ENCODE measurements at regions not wholly inside any gene's neighbourhood (a gene's known extent, or its start where the extent isn't known, plus 50 kb on each side); places are given as distances from the start of the nearest gene placed in this dataset.

GRCh38 chr9:20041697-20042081 is 252.9 kb upstream of the SLC24A2 start:
- no peak for DNase-seq

DNA sequence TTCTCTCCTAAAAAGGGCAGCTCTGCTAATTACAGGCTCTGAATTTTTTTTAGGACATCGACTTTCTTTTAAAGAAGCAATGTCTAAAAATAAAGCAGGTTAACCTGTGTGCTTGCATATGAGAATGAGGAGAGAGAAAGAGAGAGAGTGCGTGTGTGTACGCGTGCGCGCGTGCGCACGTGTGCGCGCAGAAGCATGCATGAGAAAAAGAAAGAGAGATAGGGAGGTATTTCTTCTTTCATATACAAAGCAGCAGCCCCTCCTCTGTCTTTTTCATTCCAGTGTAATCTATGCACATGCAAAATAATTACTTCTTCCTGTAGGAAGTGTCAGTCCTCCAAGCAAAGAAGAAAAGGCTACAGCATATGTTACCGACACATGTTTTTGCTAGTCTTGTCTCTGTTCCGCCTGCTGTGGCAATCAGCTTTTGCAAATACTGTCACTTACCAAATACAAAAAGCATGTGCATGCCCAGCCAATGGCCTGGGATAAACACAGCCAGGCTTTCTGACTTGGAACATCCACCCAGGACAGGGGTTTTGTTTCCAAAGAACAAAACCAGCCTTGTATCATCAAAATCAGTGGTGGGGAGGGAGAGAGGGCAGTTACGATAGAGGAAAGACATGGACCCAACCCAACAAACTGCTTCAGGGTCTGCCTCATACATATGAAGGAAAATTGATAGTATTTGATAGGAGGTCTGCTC is 252.3 kb upstream of the SLC24A2 start:
- DNase-seq, result no peak

DNA sequence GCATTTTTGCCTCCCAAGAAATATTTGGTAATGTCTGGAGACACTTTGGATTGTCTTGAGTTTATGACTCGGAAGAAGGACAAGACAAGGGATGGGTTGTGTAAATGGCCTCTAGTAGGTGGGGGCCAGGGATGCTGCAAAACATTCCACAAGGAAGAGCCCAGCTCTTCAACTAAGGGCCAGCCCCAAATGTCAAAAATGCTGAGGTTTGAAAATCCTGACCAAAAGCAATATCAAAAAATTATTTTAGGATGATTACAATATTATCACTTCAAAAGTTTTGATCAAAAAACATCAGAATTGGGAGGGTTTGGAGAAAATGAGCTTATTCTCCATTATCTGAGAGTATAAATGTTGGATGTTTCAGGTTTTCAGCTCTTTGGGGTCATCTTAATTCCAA is 248.9 kb upstream of the SLC24A2 start:
- DNase-seq, result no peak

- DNase-seq, result no peak
Observed at GRCh38 chr9:20033511-20033910, 244.7 kb upstream of the SLC24A2 start.

- no peak for DNase-seq
Observed at GRCh38 chr9:20032413-20033006, 243.7 kb upstream of the SLC24A2 start.

DNA sequence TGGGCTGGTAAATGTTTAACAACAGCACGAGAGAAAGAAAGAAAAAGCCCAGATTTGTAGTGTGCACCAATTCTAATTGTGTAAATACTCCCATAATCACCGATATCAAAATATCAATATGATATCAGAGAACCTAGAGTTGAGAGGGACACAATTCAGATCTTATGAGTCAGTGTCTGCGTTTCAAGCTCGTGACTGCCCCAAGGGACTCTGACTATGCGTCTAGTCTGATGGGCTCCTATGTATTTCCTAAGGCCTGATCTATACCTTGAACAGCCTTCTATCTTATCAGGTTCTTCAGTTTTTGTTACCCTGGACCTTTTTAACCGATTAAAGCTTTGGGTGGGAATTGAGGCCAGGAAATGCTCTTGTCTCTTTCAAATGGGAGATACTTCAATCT is 243.0 kb upstream of the SLC24A2 start:
- DNase-seq, result no peak

DNA sequence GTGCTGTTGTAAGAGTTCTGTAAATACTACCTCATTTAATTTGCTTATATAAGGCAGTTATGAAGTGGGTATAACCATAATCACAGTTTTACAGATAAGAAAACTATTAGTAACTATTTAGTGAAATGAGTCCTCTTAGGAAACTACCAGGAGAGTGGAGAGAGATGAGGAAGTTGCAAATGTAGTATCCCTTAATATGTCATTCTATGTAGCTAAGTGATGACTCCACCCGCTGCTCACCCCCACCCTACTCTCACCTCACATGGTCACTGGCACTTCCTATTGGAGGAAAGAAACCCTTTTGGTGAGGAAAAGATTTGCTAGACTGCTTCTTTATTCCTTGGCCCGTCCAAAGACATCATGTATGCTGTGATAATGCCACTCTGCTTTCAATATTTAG is 241.8 kb upstream of the SLC24A2 start:
- peak in 1 of 2 donors; percentile 2 for DNase-seq

DNA sequence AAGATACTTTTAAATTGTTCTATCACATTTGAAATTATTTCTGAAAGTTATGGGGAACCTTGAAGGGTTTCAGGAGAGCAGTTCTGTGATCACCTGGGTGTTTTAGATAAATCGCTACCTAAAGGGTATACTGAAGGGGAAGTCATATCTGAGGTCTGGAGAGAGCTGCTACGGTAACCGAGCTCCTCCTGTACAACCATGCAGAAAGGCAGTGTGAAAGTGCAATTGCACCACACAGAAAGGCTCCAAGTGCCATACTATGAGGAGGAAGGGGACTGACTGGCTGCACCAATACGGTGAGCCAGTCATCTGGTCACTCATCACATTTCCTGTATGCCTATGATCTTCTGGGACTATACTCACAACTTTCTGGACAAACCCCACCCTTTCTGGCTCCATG is 241.4 kb upstream of the SLC24A2 start:
- DNase-seq, result no peak

DNA sequence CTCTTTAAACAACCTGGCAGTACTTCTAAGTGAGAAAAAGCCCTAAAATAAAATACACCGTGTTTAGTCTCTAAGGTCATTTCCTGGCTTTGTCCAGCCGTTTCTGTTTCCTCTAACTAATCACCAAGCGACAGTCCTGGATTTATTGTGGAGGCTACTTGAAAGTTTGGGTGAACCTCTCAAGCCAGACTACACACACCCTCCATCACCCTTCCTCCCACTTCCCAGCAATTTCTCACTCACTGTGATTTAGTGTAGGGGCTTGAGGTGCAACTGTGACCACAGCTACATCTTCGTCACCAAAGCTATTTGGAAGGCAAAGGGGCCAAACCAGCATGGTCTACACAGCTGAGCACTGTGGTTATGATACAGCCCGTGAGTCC is 240.0 kb upstream of the SLC24A2 start:
- DNase-seq, result no peak

DNA sequence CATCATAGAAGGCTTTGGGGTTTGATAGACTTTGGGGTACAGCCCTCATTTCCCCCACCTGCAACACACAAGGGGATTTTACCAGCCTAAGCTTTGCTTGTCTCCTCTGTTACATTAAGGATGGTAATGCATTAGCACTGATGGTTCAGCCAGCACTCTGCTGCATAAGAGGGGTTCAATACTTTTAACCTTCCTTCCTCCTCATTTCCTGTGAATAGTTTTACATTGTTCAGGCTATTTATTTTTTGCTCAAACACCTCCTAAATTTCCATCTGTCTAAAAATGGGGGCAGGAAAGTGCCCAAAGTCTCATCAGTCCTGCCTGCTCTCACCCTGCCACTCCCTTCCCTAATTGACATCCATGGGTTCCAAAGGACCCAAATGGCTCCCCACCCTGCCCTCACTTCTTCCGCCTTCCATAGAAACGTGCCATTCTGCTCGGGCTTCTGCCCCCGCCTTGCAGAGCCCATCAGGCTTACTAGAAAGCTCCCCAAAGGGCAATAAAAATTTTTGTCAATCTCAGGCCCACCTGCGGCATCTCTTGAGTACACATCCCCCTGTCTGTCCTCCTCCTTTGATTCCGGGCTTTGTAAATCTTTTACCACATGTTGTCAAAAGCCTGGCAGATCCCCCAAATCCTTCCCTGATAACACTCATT is 239.5 kb upstream of the SLC24A2 start:
- no peak for DNase-seq

DNA sequence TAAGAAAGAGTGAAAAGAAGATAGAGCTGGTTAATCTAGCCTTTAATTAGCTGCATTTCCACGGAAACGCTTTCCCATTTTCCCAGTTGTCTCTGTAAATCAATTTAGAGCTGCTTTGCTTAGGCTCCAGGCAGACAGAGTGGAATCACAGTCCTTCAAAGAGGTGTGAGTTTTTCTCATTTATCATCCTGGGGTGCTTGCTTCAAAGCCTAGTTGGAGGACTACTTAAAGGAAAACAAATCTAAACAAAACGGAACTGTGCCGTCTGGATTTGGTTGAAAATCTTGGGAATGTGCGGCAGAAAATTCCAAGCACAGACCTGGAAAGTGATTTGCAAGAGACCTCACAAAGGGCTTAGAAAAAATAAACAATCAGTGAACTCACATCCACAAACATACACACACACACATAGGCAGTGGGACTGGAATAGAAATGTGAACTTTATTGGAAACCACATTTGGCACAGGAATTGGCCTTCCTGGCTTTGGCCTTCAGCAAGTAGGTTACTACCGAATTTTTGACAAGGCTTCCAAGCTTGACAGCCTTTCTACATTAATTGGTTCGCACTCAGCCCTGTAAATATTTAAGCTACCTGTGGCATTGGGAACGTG is 235.2 kb upstream of the SLC24A2 start:
- no peak for DNase-seq

- DNase-seq, result no peak
Observed at GRCh38 chr9:20023210-20023905, 234.5 kb upstream of the SLC24A2 start.

GRCh38 chr9:20022410-20022809 is 233.6 kb upstream of the SLC24A2 start:
- DNase-seq, result no peak

DNA sequence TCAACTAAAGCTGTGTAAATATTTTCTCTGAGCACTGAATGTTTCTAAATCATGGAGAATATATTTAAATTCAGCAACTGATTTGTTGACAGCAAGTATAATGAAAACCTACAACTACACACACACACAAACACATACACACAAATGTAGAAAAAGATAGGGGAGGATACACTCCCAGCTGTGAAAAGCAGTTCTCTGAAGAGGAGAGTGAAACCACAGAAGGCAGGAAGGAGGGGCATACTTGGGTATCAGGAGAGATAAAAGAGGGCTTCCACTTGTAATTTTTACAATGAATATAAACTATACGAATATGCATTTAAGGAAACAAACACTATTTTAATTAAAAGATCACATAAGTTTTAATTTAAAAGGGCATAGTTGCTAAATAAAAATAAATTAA is 227.8 kb upstream of the SLC24A2 start:
- no peak for DNase-seq

- no peak for DNase-seq
Observed at GRCh38 chr9:20015427-20015931, 226.6 kb upstream of the SLC24A2 start.

DNA sequence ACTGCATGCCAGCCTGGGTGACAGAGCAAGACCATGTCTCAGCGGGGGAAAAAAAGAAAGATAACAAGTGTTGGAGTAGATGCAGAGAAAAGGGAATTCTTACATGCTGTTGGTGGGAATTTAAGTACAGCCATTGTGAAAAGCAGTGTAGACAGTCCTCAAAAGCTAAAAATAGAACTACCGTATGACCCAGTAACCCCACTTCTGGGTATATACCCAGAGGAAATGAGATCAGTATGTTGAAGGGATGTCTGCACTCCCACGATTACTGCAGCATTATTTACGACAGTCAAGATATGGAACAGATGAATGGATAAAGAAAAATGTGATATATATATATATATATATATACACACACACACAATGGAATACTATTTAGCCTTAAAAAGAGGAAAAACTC is 225.3 kb upstream of the SLC24A2 start:
- no peak for DNase-seq

DNA sequence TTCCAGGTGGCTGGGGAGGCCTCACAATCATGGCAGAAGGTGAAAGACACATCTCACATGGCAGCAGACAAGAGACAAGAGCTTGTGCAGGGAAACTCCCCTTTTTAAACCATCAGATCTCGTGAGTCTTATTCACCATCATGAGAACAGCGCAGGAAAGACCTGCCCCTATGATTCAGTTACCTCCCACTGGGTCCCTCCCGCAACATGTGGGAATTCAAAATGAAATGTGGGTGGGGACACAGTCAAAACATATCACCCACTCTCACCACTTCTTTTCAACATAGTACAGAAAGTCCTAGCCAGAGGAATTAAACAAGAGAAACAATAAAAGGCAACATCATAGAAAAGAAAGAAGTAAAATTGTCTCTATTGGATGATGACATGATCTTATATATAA is 223.4 kb upstream of the SLC24A2 start:
- peak in 1 of 2 donors; percentile 29 for DNase-seq

GRCh38 chr9:20009606-20010005 is 220.8 kb upstream of the SLC24A2 start:
- no peak for DNase-seq

DNA sequence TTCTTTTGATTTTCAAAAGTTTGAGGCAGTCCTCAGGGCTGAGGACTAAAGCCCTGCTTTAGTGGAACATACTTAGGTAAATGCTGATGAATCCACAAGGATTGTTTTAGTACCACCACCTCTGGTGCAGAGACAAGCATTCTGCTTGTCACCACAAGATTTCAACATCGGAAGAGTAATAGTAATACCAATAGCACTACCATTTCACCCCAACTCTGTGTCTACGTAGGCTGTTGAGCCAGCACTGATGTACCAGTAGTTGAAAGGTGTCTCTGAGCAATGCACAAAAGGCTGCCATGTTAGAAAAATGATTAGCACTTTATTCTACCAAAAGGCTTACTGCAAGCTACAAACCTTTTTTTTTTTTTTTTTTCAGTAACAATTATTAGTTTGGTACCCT is 213.2 kb upstream of the SLC24A2 start:
- DNase-seq, result no peak

DNA sequence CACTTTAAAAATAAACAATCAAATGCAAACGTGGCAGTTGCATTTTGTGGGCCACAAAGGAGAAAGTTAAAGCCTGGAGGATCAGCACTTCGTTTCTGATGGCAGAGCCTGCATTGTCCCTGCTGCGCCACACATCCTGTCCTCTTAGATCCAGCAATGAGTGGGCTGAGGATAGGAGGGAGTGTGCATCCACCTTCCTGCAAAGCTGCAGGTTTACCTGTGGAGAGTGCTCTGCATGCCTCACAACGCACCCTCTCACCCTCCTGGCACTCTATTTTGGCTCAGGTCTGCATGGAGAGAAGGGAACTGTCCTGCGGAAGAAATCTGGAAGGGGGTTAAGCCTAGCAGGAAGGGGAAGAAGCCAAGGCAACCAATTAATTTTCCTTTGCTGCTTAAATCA is 212.2 kb upstream of the SLC24A2 start:
- no peak for DNase-seq

DNA sequence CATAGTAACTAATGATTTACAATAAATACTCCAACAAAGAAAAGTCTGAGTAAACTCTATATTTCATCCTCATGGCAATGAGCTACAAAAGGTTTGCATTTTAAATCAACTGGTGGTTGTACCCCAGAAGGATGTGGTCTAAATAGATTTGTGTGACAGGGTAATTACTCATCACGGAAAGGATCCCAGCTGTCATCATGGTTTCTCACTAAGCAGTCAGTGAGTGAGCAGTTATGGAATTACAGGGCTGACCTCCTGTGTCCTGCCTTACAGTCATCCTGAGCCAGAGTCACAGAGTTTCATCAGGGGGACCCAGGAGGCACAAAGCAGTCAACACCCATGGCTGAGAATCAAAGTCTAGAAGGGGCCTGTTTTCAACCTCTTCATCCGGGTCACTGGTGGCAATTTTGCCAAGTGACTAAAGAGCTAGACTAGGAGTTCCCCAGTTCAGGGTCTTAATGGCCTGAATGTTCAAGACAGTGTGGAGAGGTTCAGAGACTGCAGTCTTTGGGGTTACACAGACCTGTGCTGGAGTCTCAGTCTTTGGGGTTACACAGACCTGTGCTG is 210.7 kb upstream of the SLC24A2 start:
- DNase-seq, result no peak

GRCh38 chr9:19998823-19999455 is 210.1 kb upstream of the SLC24A2 start:
- DNase-seq, result no peak

Measured in inflammatory macrophage treated with lipopolysaccharide for 1 hour (primary cell).